K562 (cell line): ENCODE measurements at regions not wholly inside any gene's neighbourhood (a gene's known extent, or its start where the extent isn't known, plus 50 kb on each side); places are given as distances from the start of the nearest gene placed in this dataset.

ENCODE experiments used
- ATAC-seq: fragments of 200-7000 bp; cut with Tn5 transposase; 3 replicates; pipeline ENCODE4 v1.9.1; 2020; ENCODE audit warnings: moderate library complexity
- BruUV-seq: library from RNA; stranded (reverse); fragments of 400-500 nt; replicated peaks from 2 replicates; lab custom pipeline; 2021; lab: Mats Ljungman, UMichigan
- CTCF ChIA-PET: fragments of 300-600 bp; formaldehyde crosslinking; extraction: SDS; loops from one replicate; lab custom pipeline; 2021; ENCODE audit warnings: low intra/inter-chr PET ratio; lab: Yijun Ruan, JAX
- POLR2A ChIA-PET: fragments of 300-600, 350-650 bp; sonication (Branson Sonifier 250); formaldehyde crosslinking; extraction: SDS; loops from one replicate; lab custom pipeline; 2021; ENCODE audit warnings: antibody characterized with exemption, inconsistent platforms; lab: Yijun Ruan, JAX
- DNase-seq, 4 experiments: peaks; one replicate each; pipeline versions ENCODE4 v3.0.0 to v3.0.0-alpha.2; 2011 to 2018; ENCODE audit warnings: low spot score in 3 of 4, mixed read lengths in 3 of 4; ENCODE audit errors: extremely low read depth in 1 of 4
- FAIRE-seq: peaks from 2 replicates; lab custom pipeline; 2011; peaks lifted over from hg19 to GRCh38; lab: Jason Lieb, UNC
- H2AFZ ChIP-seq: 2 replicates; pipeline ENCODE4 v1.6.0; 2011; ENCODE audit warnings: low read depth, low read length, control low read depth, inconsistent platforms
- H3K27ac ChIP-seq: fragments of 200-600 bp; 3 replicates; pipeline ENCODE4 v1.8.0; 2011; ENCODE audit warnings: low read depth, mild to moderate bottlenecking, control low read depth, inconsistent platforms, low read length, moderate library complexity, mixed read lengths; ENCODE audit errors: extremely low read depth
- H3K27me3 ChIP-seq, 2 experiments: fragments of 300-600 bp in 1 of 2; 2 replicates in 1 of 2; 3 replicates in 1 of 2; pipeline versions ENCODE4 v1.6.0 to v1.8.0; 2011; ENCODE audit warnings: inconsistent platforms in 2 of 2, low read length in 2 of 2, mild to moderate bottlenecking in 1 of 2, mixed read lengths in 1 of 2, moderate library complexity in 1 of 2; ENCODE audit not compliant: control insufficient read depth in 2 of 2, insufficient read depth in 2 of 2
- H3K36me3 ChIP-seq: fragments of 300-600 bp; 3 replicates; pipeline ENCODE4 v1.8.0; 2011; ENCODE audit warnings: mild to moderate bottlenecking, low read length, inconsistent platforms; ENCODE audit not compliant: control insufficient read depth, insufficient read depth
- H3K4me1 ChIP-seq, 2 experiments: fragments of 200-600 bp in 1 of 2; replicated peaks in 1 of 2; 2 replicates in 1 of 2; 3 replicates in 1 of 2; pipeline versions ENCODE4 v1.5.1 to v1.8.0; 2011; ENCODE audit warnings: inconsistent platforms in 2 of 2, low read length in 2 of 2, mild to moderate bottlenecking in 1 of 2, mixed read lengths in 1 of 2, moderate library complexity in 1 of 2; ENCODE audit not compliant: control insufficient read depth in 2 of 2, insufficient read depth in 2 of 2
- H3K4me2 ChIP-seq: 2 replicates; pipeline ENCODE4 v1.6.1; 2011; ENCODE audit warnings: low read length, control low read depth, inconsistent platforms, mixed read lengths; ENCODE audit not compliant: insufficient read depth
- H3K4me3 ChIP-seq: fragments of 200-600 bp; sonication (generic), shearing (Covaris generic); 2 replicates; pipeline ENCODE4 v1.5.1; 2016; ENCODE audit warnings: control low read depth, inconsistent platforms
- H3K79me2 ChIP-seq: fragments of 200-600 bp; 3 replicates; pipeline ENCODE4 v1.8.0; 2011; ENCODE audit warnings: low read length, inconsistent platforms; ENCODE audit not compliant: control insufficient read depth, insufficient read depth
- H3K9ac ChIP-seq, 2 experiments: 2 replicates each; pipeline versions ENCODE4 v1.6.0 to v1.6.1; 2011; ENCODE audit warnings: low read depth in 2 of 2, low read length in 2 of 2, control low read depth in 1 of 2, inconsistent platforms in 1 of 2, mild to moderate bottlenecking in 1 of 2, mixed read lengths in 1 of 2; ENCODE audit not compliant: insufficient read depth in 1 of 2
- H3K9me1 ChIP-seq: one replicate; pipeline ENCODE4 v1.6.0; 2011; ENCODE audit warnings: inconsistent platforms, mild to moderate bottlenecking, low read length, moderate library complexity; ENCODE audit not compliant: control insufficient read depth, insufficient read depth
- H3K9me3 ChIP-seq: replicated peaks from 2 replicates; pipeline ENCODE4 v1.5.1; 2011; ENCODE audit warnings: low read depth, low read length, inconsistent platforms; ENCODE audit not compliant: control insufficient read depth, insufficient read depth
- H4K20me1 ChIP-seq: replicated peaks from 2 replicates; pipeline ENCODE4 v1.6.1; 2011; ENCODE audit warnings: low read length, inconsistent platforms, mixed read lengths; ENCODE audit not compliant: control insufficient read depth, insufficient read depth
- BHLHE40 ChIP-seq: IDR thresholded peaks from 2 replicates; pipeline ENCODE4 v1.6.1; 2011; ENCODE audit warnings: low read length, improper control_type of control experiment
- ETV1 ChIP-seq: fragments of 450-650 bp; conservative IDR thresholded peaks from 2 replicates; pipeline ENCODE4 v1.6.1; 2016; ENCODE audit warnings: missing genetic modification characterization, control low read depth, low read depth, missing compliant biosample characterization
- GATAD2A ChIP-seq: fragments of 450-650 bp; IDR thresholded peaks from 2 replicates; pipeline ENCODE4 v1.6.1; 2017
- KLF16 ChIP-seq: IDR thresholded peaks from 2 replicates; pipeline ENCODE4 v1.6.1; 2016; ENCODE audit warnings: antibody characterized with exemption
- LARP7 ChIP-seq: fragments of 450-650 bp; IDR thresholded peaks from 2 replicates; pipeline ENCODE4 v1.6.1; 2016
- MYNN ChIP-seq, 2 experiments: sonication (generic); formaldehyde crosslinking in 1 of 2; IDR thresholded peaks; 2 replicates each; pipeline versions ENCODE4 v1.5.0 to v1.6.1; 2016 to 2020; ENCODE audit warnings: antibody characterized with exemption in 1 of 2, missing genetic modification reagents in 1 of 2
- ZFP91 ChIP-seq: sonication (generic); formaldehyde crosslinking; IDR thresholded peaks from 2 replicates; pipeline ENCODE4 v1.8.0; 2022; ENCODE audit warnings: mild to moderate bottlenecking, missing genetic modification reagents
- ZFX ChIP-seq: sonication (generic); formaldehyde crosslinking; IDR thresholded peaks from 2 replicates; pipeline ENCODE4 v1.8.0; 2022; ENCODE audit warnings: mild to moderate bottlenecking, missing genetic modification reagents, moderate library complexity
- ZNF124 ChIP-seq: sonication (generic); formaldehyde crosslinking; IDR thresholded peaks from 2 replicates; pipeline ENCODE4 v1.8.1; 2022; ENCODE audit warnings: missing genetic modification reagents
- ZNF197 ChIP-seq: fragments of 200-800 bp; sonication (Bioruptor generic); IDR thresholded peaks from 2 replicates; pipeline ENCODE4 v1.6.1; 2016; ENCODE audit warnings: low read depth, missing genetic modification characterization, missing compliant biosample characterization
- ZNF395 ChIP-seq: fragments of 200-800 bp; sonication (Bioruptor generic); IDR thresholded peaks from 2 replicates; pipeline ENCODE4 v1.6.1; 2017; ENCODE audit warnings: missing genetic modification characterization, missing compliant biosample characterization
- ZNF512 ChIP-seq: IDR thresholded peaks from 2 replicates; pipeline ENCODE4 v1.6.1; 2016; ENCODE audit warnings: missing genetic modification characterization, missing compliant biosample characterization
- ZNF592 ChIP-seq: fragments of 450-650 bp; IDR thresholded peaks from 2 replicates; pipeline ENCODE4 v1.6.1; 2017; ENCODE audit warnings: antibody characterized with exemption, mild to moderate bottlenecking
- ZNF778 ChIP-seq: fragments of 450-650 bp; formaldehyde crosslinking; IDR thresholded peaks from 2 replicates; pipeline ENCODE4 v1.4.0; 2020; ENCODE audit warnings: mild to moderate bottlenecking, moderate library complexity
- WGBS: fragments of 100-300 bp; shearing (Covaris generic); methylation state at CpG from one replicate; pipeline ENCODE4 v1.1.6; 2016; ENCODE audit warnings: low coverage, mixed read lengths; ENCODE audit not compliant: insufficient coverage; ENCODE audit errors: missing lambda C conversion rate; 5-methylcytosine and 5-hydroxymethylcytosine counted together
- in situ Hi-C: fragments of 300-500 bp; cut with MboI; formaldehyde crosslinking; loops from 4 replicates; pipeline ENCODE4 v1.15.0; 2018; ENCODE audit warnings: inconsistent platforms, mixed read lengths
- intact Hi-C: fragments of 100-400 bp; cut with micrococcal nuclease; formaldehyde crosslinking; loops from 2 replicates; pipeline ENCODE4 v1.14.2; 2022

GRCh38 chr2:42930025-42930581 lies 137.7 kb upstream of the HAAO start:
- Histone ChIP-seq H3K9me3 (no peaks in the 10 kb centered on the region), H3K79me2 (no peaks in the 10 kb centered on the region), H3K4me3 (no peak overlapping the region), H3K9ac (peak overlapping the region; percentile 15 to 66; a peak in 2 of 4 replicates), H3K4me1 (peaks cover 68 to 77% of the 10 kb centered on the region in 2 experiments), H3K27me3 (no peaks in the 10 kb centered on the region), H2AFZ (peak overlapping the region; percentile 95), H3K27ac (peak overlapping the region; percentile 91), H3K36me3 (no peaks in the 10 kb centered on the region), H3K9me1 (peaks cover 2% of the 10 kb centered on the region), H3K4me2 (peak overlapping the region; percentile 19; the same call in 1 of the 2 replicates), H4K20me1 (no peaks in the 10 kb centered on the region)
- BruUV-seq = no TSS peak
- FAIRE-seq = no peak
- WGBS = 29% methylated on average over 5 of the region's 5 CpGs
- ATAC-seq = no peak
- ChIA-PET POLR2A (interaction anchor here (0.7 to 1.3 kb wide), 2 partner anchors 35 to 72 kb away, joined by 3 read pairs; no protein-coding TSS in a partner anchor), CTCF (interaction anchor here (2.6 kb wide), 1 partner anchor 71 kb away, joined by 8 read pairs; no protein-coding TSS in a partner anchor)
- intact Hi-C loops (no loop called here), in situ Hi-C loops (no loop called here)
- DNase-seq = no peak
- TF ChIP-seq KLF16 (no peak), MYNN (IDR thresholded peaks at IDR 0.05) (no peak), MYNN (CRISPR knock-in tag; IDR thresholded peaks at IDR 0.05) (no peak), ZFX (peak; percentile 25; the same call in 1 of the 2 replicates), ZNF512 (tag) (0 out of 2 replicates have a peak, but pooled peaks have one; percentile 27), ZNF778 (CRISPR knock-in tag) (no peak), ZNF395 (CRISPR knock-in tag) (0 out of 2 replicates have a peak, but pooled peaks have one; percentile 19), BHLHE40 (no peak), ZNF124 (CRISPR knock-in tag) (no peak), LARP7 (no peak), GATAD2A (no peak), ETV1 (peak; percentile 15; the same call in 1 of the 2 replicates), ZNF197 (CRISPR knock-in tag) (no peak), ZFP91 (CRISPR knock-in tag) (peak; percentile 86; the same call in 1 of the 2 replicates), ZNF592 (peak; percentile 61; the same call in 1 of the 2 replicates)
